ENCODE measurements at regions not wholly inside any gene's neighbourhood (a gene's known extent, or its start where the extent isn't known, plus 50 kb on each side); places are given as distances from the start of the nearest gene placed in this dataset.

DNA sequence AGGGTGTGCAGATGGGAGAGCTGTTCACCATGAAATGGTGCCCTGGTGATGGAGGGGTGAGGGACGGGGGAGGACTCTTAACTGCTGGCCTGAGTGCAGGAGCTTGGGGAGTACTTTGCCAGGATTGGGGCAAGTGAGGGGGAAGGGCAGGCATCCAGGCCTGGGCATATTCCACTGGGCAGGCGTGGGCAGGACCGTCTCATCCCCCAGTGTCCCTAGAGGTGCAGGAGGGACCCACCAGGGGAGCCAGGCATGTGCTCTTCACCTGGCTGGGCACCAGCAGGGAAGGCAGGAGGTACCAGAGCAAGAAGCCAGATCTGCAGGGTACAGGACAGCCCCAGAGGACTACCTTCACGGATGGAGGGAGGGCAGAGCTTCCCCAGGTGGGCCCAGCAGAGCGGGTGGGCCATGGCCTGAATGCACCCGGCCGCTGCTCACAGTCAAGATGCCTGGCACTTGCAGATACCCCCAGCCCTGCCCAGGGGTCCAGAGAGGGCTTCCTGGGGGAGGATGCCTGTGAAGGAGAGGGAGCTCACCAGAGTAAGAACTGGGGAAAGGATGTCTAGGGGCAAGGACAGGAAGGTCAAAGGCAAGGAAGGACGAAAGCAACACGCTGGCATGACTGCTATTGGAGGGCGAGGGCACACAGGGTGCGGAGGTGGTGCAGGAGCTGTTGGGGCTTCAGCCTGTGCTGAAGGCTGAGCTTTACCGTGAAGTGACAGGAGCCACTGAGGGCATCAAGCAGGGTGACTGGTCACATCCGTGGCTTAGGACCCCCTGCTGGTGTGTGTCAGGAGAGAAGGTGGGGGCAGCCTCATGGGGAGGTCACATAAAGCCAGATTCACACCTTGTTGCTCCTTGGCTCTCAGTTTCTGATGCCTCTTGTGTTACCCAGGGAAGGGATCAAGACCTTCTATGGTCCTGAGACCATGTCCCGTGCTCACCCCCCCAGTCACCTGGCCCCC, 68.2 kb upstream of the NKX1-1 start:
- no peak for DNase-seq (ENCODE audit: low read depth, low spot score)
- in situ Hi-C loops (cut with HindIII; ENCODE audit: low sequenced_read_pairs), result no loop called here
- no peak overlapping the region for H3K4me3 ChIP-seq (ENCODE audit: low read depth, low read length)
- TF ChIP-seq, protein P1, sequence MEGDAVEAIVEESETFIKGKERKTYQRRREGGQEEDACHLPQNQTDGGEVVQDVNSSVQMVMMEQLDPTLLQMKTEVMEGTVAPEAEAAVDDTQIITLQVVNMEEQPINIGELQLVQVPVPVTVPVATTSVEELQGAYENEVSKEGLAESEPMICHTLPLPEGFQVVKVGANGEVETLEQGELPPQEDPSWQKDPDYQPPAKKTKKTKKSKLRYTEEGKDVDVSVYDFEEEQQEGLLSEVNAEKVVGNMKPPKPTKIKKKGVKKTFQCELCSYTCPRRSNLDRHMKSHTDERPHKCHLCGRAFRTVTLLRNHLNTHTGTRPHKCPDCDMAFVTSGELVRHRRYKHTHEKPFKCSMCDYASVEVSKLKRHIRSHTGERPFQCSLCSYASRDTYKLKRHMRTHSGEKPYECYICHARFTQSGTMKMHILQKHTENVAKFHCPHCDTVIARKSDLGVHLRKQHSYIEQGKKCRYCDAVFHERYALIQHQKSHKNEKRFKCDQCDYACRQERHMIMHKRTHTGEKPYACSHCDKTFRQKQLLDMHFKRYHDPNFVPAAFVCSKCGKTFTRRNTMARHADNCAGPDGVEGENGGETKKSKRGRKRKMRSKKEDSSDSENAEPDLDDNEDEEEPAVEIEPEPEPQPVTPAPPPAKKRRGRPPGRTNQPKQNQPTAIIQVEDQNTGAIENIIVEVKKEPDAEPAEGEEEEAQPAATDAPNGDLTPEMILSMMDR (IDR thresholded peaks at IDR 0.05; ENCODE audit: low read depth, low read length), result no peak

DNA sequence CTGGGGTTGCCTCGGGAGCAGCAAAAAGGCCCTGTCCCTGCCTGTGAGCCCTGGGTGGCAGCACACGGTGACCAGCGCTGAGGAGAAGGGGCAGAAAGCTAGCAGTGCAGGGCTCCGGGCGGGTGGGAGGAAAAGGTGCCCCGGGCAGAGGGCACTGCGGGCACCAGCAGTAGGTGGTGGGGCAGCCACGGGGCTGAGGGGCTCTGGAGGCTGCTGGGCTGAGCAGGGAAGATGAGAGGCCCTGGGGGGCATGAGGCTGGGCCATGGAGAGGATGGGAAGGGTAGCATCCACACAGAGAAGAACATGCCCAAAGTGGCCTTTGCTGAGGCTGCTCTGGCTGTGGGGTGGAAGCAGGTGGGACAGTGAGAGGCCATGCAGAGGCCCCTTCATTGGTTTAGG, 67.5 kb upstream of the NKX1-1 start:
- in situ Hi-C loops (cut with HindIII; ENCODE audit: low sequenced_read_pairs), result no loop called here
- no peak for DNase-seq (ENCODE audit: low read depth, low spot score)
- TF ChIP-seq, protein P1 (IDR thresholded peaks at IDR 0.05; ENCODE audit: low read depth, low read length), result no peak

DNA sequence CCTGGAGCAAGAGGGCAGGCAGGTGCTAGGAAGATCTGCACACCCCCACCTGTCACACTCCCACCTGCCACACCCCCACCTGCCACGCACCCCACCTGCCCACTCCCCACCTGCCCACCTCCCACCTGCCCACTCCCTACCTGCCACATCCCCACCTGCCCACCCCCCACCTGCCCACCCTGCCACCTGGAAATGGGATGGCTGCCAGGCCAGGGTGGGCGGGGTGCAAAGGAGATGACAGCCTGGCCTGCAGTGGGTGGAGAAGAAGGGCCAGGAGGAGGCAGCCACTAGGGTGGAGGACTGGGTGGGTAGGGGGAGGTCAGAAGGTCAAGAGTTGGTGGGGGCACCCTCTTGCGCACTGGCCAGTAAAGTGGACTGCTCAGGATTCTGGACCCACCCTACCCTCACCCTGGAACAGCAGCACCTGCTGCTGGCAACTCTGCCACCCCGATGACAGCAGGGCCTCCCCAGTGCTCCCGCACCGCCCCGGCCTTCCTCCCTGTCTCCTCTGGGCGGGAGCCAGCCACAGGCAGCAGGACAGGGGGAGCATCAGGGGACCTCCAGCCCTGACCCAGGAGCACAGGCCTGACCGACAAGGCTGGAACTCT, 66.8 kb upstream of the NKX1-1 start:
- TF ChIP-seq, protein P1 (IDR thresholded peaks at IDR 0.05; ENCODE audit: low read depth, low read length), result no peak
- H3K4me3 ChIP-seq (ENCODE audit: low read depth, low read length), result no peak overlapping the region
- DNase-seq (ENCODE audit: low read depth, low spot score), result no peak
- in situ Hi-C loops (cut with HindIII; ENCODE audit: low sequenced_read_pairs), result no loop called here

More for the DNA sequence above, 67.5 kb upstream of the NKX1-1 start:
- H3K4me3 ChIP-seq (ENCODE audit: low read depth, low read length), result no peak overlapping the region

DNA sequence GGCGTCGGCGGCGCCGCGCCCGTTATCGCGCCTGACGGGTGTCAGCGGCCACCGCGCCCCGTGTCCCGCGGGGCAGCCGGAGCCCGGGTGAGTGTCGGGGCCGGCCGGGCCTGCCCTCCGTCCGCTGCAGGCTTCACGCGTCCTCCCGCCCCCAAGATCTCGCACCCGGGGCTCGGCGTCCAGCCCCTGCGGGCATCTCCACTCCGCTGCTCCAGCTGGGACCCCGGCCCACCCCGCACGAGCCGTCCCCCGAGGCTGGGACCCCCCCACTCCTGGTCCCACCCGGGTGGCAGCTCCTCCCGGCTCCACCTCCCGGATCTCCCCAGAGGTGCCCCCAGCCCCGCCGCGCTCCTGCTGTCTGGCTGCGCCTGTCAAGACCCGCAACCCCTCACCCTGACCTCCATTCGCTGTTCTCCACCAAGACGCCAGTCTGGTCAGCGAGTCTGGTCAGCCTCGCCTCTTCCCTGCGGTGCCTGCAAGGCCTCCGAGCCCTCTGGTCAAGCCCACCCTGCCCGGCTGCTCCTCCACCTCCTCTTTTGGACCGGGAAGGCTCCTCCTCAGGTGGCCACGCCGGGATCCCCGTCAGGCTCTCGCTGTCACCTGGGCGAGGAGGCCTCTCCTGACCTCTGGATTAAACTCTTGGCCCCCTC, 66.0 kb upstream of the NKX1-1 start:
- TF ChIP-seq, protein P1 (IDR thresholded peaks at IDR 0.05; ENCODE audit: low read depth, low read length), result no peak
- DNase-seq (ENCODE audit: low read depth, low spot score), result no peak
- in situ Hi-C loops (cut with HindIII; ENCODE audit: low sequenced_read_pairs), result no loop called here
- H3K4me3 ChIP-seq (ENCODE audit: low read depth, low read length), result no peak overlapping the region

DNA sequence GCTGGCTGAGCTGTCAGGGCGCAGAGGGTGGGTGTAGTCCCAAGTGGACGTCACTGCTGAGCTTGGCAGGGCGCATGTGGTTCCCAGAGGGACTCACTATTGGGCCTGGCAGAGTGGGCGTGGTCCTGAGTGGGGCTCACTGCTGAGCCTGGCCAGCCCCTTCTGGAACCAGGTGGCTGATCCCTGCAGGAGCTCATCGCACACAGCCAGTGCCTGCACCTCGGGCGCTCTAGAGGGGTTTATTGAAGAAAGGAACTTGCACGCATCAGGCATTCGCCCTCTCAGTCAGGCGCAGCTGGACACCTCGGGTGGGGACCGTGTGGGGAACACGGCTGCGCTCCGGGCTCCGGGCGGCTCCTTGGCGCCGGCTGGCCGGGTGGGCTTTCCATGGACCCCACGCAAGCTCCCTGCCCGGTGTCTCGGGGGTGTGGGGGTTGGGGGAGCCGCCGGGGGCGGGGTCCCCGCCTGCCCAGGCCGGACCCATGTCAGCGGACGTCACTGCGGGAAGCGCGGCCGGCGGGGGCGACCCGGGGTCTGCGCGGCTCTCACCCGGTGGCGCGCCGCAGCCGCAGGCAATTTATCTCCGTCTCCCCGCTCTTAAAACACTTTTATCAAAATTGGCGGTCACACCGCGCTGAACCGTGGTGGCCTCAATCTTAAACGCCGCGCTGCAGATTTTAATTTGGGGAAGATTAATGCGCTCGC, 65.4 kb upstream of the NKX1-1 start:
- H3K4me3 ChIP-seq (ENCODE audit: low read depth, low read length), result no peak overlapping the region
- in situ Hi-C loops (cut with HindIII; ENCODE audit: low sequenced_read_pairs), result no loop called here
- DNase-seq (ENCODE audit: low read depth, low spot score), result no peak
- TF ChIP-seq, protein P1 (IDR thresholded peaks at IDR 0.05; ENCODE audit: low read depth, low read length), result no peak

DNA sequence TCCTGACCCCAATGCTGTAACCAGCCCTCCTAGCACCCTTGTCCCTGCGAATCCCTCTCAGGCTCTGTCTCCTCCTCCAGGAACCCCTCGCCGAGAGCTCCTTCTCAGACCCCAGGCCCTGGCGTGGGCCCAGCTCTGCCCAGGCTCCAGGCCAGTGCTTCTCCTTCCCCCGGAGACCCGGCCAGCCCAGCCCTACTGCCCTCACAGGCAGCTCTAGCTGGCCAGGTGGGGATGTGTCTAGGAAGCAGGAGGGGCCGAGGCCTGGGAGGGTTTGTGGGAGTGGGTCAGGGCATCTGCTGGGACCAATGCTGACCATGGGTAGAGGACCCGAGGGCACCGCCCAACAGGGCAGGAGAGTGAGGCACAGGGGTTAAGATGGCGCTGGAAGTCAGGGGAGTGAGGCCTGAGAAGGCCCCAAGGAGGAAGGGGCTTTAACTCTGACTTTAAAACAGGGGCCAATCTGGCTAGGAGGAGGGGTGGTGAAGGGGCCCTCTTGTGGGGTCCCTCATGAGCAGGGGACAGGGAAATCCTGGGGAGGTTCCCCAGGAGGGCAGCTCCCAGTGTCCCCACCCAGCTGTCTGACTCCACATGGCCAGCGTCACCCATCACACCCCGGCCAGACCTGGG, 64.7 kb upstream of the NKX1-1 start:
- no peak for DNase-seq (ENCODE audit: low read depth, low spot score)
- TF ChIP-seq, protein P1 (IDR thresholded peaks at IDR 0.05; ENCODE audit: low read depth, low read length), result no peak
- H3K4me3 ChIP-seq (ENCODE audit: low read depth, low read length), result no peak overlapping the region
- in situ Hi-C loops (cut with HindIII; ENCODE audit: low sequenced_read_pairs), result no loop called here

All from astrocyte of the spinal cord (primary cell).